Activated CD4-positive, alpha-beta T cell treated with anti-CD3 and anti-CD28 coated beads, Interleukin-2, Interleukin-4, amounts not matched to agents 100 ng/mL and 50 ng/mL, durations not matched to agents 16 hours and 8 hours (primary cell): ENCODE measurements at regions not wholly inside any gene's neighbourhood (a gene's known extent, or its start where the extent isn't known, plus 50 kb on each side); places are given as distances from the start of the nearest gene placed in this dataset.

Experiments
- DNase-seq: peaks from one replicate; pipeline ENCODE4 v3.0.0-alpha.2; 2020; ENCODE audit warnings: low spot score

GRCh38 chrX:115493015-115493414 lies 68.0 kb upstream of the PLS3 start:
- no peak for DNase-seq

- no peak for DNase-seq
Observed at GRCh38 chrX:115494161-115494560, 66.8 kb upstream of the PLS3 start.

- no peak for DNase-seq
Observed at GRCh38 chrX:115499112-115499805, 61.7 kb upstream of the PLS3 start.

GRCh38 chrX:115503099-115503498 lies 57.9 kb upstream of the PLS3 start:
- no peak for DNase-seq

GRCh38 chrX:115504167-115504566 lies 56.8 kb upstream of the PLS3 start:
- DNase-seq: no peak
